T-cell (primary cell): ENCODE measurements at regions not wholly inside any gene's neighbourhood (a gene's known extent, or its start where the extent isn't known, plus 50 kb on each side); places are given as distances from the start of the nearest gene placed in this dataset.

ENCODE experiments used
- ATAC-seq, 4 experiments: fragments of 200-7000 bp in 3 of 4; fragments of 150-1000 bp in 1 of 4; cut with Tn5 transposase; replicated peaks in 1 of 4; 1 replicate in 3 of 4; 2 replicates in 1 of 4; pipeline ENCODE4 v1.10.0; 2021; ENCODE audit warnings: moderate library complexity in 3 of 4, mild to moderate bottlenecking in 2 of 4, moderate number of reproducible peaks in 1 of 4
- CTCF ChIA-PET, 2 donors: fragments of 300-600 bp; sonication (Branson Sonifier 250); formaldehyde crosslinking; loops; one replicate each; lab custom pipeline; 2022; ENCODE audit warnings: antibody characterized with exemption in 2 of 2; lab: Charles Lee
- POLR2A ChIA-PET, 2 donors: fragments of 300-600 bp; sonication (Branson Sonifier 250); formaldehyde crosslinking; loops; one replicate each; lab custom pipeline; 2022; ENCODE audit warnings: antibody characterized with exemption in 2 of 2; lab: Charles Lee
- DNase-seq, 35 experiments: peaks; one replicate each; pipeline versions ENCODE4 v3.0.0 to v3.0.0-alpha.2; 2013 to 2023
- H3K27ac ChIP-seq: one replicate; pipeline ENCODE4 v1.5.1; 2013; ENCODE audit warnings: low read length
- H3K27me3 ChIP-seq, 2 experiments: replicated peaks in 1 of 2; 1 replicate in 1 of 2; 2 replicates in 1 of 2; pipeline versions ENCODE4 v1.6.1 to v1.7.0; 2013; ENCODE audit warnings: low read length in 1 of 2, mixed read lengths in 1 of 2; ENCODE audit not compliant: control insufficient read depth in 2 of 2, insufficient read depth in 2 of 2; ENCODE audit errors: extremely low read depth in 1 of 2
- H3K36me3 ChIP-seq, 2 donors: 1 replicate in 1 of 2; 2 replicates in 1 of 2; pipeline versions ENCODE4 v1.6.1 to v1.7.0; 2013; ENCODE audit warnings: low read length in 1 of 2; ENCODE audit not compliant: control insufficient read depth in 2 of 2, insufficient read depth in 1 of 2; ENCODE audit errors: extremely low read depth in 1 of 2
- H3K4me1 ChIP-seq, 2 experiments: 1 replicate in 1 of 2; 2 replicates in 1 of 2; pipeline versions ENCODE4 v1.6.1 to v1.7.0; 2013; ENCODE audit warnings: low read length in 2 of 2, mixed read lengths in 1 of 2; ENCODE audit not compliant: insufficient read depth in 2 of 2, control insufficient read depth in 1 of 2; ENCODE audit errors: extremely low read depth in 1 of 2
- H3K4me3 ChIP-seq, 2 donors: 1 replicate in 1 of 2; 2 replicates in 1 of 2; pipeline versions ENCODE4 v1.5.1 to v1.7.0; 2013; ENCODE audit warnings: mild to moderate bottlenecking in 2 of 2, low read length in 1 of 2, moderate library complexity in 1 of 2; ENCODE audit not compliant: control insufficient read depth in 1 of 2; ENCODE audit errors: extremely low read depth in 1 of 2
- H3K9me3 ChIP-seq: 2 replicates; pipeline ENCODE4 v1.7.0; 2013
- H3K27ac Mint-ChIP-seq, 2 donors: one replicate each; pipeline ENCODE4 v1.8.0; 2020 to 2021; ENCODE audit warnings: mild to moderate bottlenecking in 2 of 2, mixed read lengths in 2 of 2
- H3K27me3 Mint-ChIP-seq, 2 donors: one replicate each; pipeline ENCODE4 v1.8.0; 2021 to 2022; ENCODE audit warnings: mixed read lengths in 2 of 2
- H3K36me3 Mint-ChIP-seq: one replicate; pipeline ENCODE4 v1.8.0; 2021; ENCODE audit warnings: mixed read lengths
- H3K4me1 Mint-ChIP-seq, 3 donors: one replicate each; pipeline ENCODE4 v1.8.0; 2020 to 2022; ENCODE audit warnings: mixed read lengths in 3 of 3, mild to moderate bottlenecking in 1 of 3
- H3K4me3 Mint-ChIP-seq, 3 donors: one replicate each; pipeline ENCODE4 v1.8.0; 2020 to 2022; ENCODE audit warnings: mild to moderate bottlenecking in 3 of 3, mixed read lengths in 3 of 3, moderate library complexity in 3 of 3
- H3K9me3 Mint-ChIP-seq, 3 donors: one replicate each; pipeline ENCODE4 v1.8.0; 2020 to 2022; ENCODE audit warnings: mixed read lengths in 3 of 3
- WGBS: methylation state at CpG from one replicate; pipeline ENCODE4 v1.1.5; 2013; ENCODE audit warnings: missing lambda C conversion rate; ENCODE audit not compliant: insufficient coverage; 5-methylcytosine and 5-hydroxymethylcytosine counted together

DNA sequence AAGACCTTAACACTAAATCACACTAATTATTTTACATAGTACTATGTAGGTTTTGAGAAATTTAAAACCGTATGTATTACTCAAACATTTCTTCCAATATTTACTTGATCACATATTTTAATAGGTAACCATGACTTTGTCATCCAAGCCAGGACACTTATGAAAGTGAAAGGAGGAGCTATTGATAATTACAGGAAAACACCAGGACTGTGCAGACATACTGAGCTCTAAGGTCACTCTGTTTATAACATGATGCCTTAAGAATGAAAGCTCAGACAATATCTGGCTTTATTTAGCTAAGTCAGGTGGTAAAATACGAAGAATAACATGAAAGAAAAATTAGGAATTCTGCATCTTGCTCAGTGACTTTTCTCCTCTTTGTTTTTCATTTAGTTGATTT, 216.0 kb upstream of the NANOGP8 start:
- Histone ChIP-seq H3K4me1 (no peaks in the 10 kb centered on the region), H3K4me3 (no peak overlapping the region), H3K27ac (no peak overlapping the region), H3K36me3 (no peaks in the 10 kb centered on the region), H3K27me3 (no peaks in the 10 kb centered on the region), H3K9me3 (no peaks in the 10 kb centered on the region)
- ATAC-seq (no peak), DNase-seq (no peak)
- H3K4me3 Mint-ChIP-seq, result no peak overlapping the region
- H3K27ac Mint-ChIP-seq, result no peak overlapping the region
- no peaks in the 10 kb centered on the region for H3K36me3 Mint-ChIP-seq
- no peaks in the 10 kb centered on the region for H3K27me3 Mint-ChIP-seq
- H3K9me3 Mint-ChIP-seq, result no peaks in the 10 kb centered on the region
- no peaks in the 10 kb centered on the region for H3K4me1 Mint-ChIP-seq
- POLR2A ChIA-PET, result no interaction called here
- CTCF ChIA-PET, result no interaction called here
- WGBS, result no CpG with 5 or more reads among the region's 2 CpGs

DNA sequence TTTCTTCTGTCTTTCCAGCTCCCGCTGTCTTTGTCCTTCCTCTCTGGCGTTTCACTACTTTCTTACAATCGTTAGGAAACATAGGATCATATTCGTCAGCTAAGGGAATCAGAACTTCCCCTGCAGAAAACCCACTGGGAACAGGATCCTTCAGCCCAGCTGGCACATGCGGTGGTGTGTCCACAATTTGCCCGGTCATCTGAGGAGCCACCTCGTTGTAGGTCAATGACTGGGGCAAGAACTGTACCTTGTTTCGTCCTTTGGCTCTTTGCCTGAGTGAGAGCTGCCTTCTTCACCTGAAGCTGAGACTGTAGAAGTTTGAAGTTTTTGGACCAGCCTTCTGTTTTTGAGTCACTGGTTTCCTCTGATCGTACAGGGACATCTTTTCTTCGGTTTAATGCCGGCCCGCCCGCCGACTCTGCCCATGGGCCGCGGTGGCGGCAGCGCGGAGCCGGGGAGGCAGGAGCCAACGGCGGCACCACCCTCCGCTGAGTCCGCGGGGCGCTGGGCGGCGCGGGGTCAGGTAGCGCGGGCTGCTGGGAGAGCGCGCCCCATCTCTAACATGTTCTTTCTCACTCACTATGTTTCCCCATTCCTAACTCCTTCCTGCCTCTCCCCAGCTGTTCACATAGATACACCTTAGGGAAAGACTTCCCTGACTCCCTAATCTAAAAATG, 214.1 kb upstream of the NANOGP8 start:
- no peak overlapping the region for H3K27ac Mint-ChIP-seq
- 95% methylated on average over 33 of the region's 33 CpGs for WGBS
- ATAC-seq (no peak), DNase-seq (no peak)
- no peak overlapping the region for H3K4me3 Mint-ChIP-seq
- H3K27ac ChIP-seq, result no peak overlapping the region
- no peaks in the 10 kb centered on the region for H3K36me3 ChIP-seq
- H3K36me3 Mint-ChIP-seq, result no peaks in the 10 kb centered on the region
- no peaks in the 10 kb centered on the region for H3K4me1 Mint-ChIP-seq
- CTCF ChIA-PET, result no interaction called here
- H3K4me3 ChIP-seq, result no peak overlapping the region
- POLR2A ChIA-PET, result no interaction called here
- H3K4me1 ChIP-seq, result no peaks in the 10 kb centered on the region
- no peaks in the 10 kb centered on the region for H3K27me3 Mint-ChIP-seq
- H3K9me3 Mint-ChIP-seq, result no peaks in the 10 kb centered on the region
- H3K27me3 ChIP-seq, result no peaks in the 10 kb centered on the region
- H3K9me3 ChIP-seq, result no peaks in the 10 kb centered on the region

DNA sequence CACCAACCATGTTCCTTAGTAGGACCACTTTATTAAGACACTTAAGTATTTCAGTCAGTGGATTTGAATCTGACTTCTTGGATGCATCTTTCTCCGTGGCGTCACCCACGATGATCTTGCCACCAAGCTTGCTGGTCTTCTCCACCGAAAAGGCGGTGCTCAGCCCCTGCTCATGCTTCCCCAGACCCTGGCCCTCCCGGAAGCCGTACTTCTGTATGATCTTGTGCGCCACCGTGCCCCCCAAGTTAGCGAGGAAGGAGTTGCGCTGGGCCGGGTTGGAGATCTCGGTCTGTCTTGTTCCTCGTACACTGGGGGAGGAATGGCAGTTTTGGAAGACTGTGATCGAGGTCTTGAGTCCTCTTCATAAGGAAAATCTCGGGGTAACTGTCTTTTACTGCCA, 213.4 kb upstream of the NANOGP8 start:
- H3K36me3 Mint-ChIP-seq, result no peaks in the 10 kb centered on the region
- Histone ChIP-seq H3K4me3 (no peak overlapping the region), H3K9me3 (no peaks in the 10 kb centered on the region), H3K4me1 (no peaks in the 10 kb centered on the region), H3K27ac (no peak overlapping the region), H3K36me3 (no peaks in the 10 kb centered on the region), H3K27me3 (no peaks in the 10 kb centered on the region)
- 99% methylated on average over 14 of the region's 16 CpGs for WGBS
- no peak for ATAC-seq
- H3K4me1 Mint-ChIP-seq, result no peaks in the 10 kb centered on the region
- POLR2A ChIA-PET, result no interaction called here
- CTCF ChIA-PET, result no interaction called here
- H3K27ac Mint-ChIP-seq, result no peak overlapping the region
- no peaks in the 10 kb centered on the region for H3K9me3 Mint-ChIP-seq
- H3K27me3 Mint-ChIP-seq, result no peaks in the 10 kb centered on the region
- no peak for DNase-seq
- no peak overlapping the region for H3K4me3 Mint-ChIP-seq

DNA sequence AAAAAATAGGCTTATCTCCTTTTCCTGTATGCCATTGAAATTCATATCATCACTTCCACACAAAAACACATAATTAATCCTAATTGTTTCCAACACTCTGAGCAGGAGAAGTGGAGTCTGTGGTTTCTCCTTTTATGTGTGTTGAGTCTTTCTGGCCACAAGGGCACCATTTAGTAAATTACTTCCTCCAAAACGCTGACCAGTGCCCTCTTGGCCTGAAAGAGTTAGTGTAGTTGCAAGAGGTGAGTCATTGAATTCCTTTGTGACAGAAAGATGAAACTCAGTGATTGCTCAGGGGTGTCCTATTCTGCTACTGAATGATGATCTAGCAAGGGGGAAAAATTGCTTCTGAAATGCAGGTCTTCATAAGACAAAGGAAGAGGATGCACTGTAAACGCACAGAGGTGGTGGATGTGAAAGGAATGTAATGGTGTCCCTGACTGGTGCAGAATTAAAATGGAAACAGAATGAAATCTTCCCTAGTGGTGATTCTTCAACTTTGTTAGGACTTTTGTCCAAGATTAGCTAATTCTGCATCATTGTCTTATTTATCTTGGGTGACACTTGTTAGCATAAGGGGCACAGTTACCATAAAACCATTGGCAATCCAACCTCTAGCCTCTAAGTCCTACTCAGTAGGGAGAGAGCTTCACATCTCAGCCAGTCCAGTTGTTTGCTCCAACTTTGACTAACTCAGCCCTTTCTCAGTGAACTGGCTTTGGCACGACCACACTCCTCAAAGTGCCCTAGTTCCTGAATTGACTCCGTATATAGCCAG, 208.4 kb upstream of the NANOGP8 start:
- ATAC-seq, result no peak
- no peak overlapping the region for H3K27ac Mint-ChIP-seq
- CTCF ChIA-PET, result no interaction called here

DNA sequence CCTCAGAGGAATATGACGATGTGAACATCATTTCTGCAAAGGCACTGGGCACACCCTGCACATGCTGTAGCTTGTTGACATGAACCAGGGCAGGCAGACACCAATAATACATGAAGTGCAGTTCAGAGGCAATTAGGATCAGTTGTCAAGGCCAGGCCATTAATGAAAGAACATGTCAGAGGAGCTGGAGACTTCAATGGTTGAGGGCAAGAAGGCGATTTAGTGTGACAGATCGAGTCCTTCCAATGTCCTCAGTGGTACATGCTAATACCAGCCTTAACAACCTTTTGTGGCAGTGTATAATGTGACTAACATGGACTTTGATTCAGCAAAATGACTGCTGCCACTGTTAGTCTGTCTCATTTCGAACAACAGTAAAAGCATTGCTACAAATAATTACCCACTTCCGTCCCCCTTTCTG, 205.2 kb upstream of the NANOGP8 start:
- DNase-seq (no peak), ATAC-seq (no peak)
- no peaks in the 10 kb centered on the region for H3K4me1 ChIP-seq
- Mint-ChIP-seq H3K4me3 (no peak overlapping the region), H3K27me3 (no peaks in the 10 kb centered on the region), H3K27ac (no peak overlapping the region), H3K36me3 (no peaks in the 10 kb centered on the region), H3K4me1 (no peaks in the 10 kb centered on the region), H3K9me3 (peaks cover 0 to 2% (median 0%) of the 10 kb centered on the region in 3 donors)
- no peaks in the 10 kb centered on the region for H3K36me3 ChIP-seq
- POLR2A ChIA-PET, result no interaction called here
- WGBS, result 100% methylated on average over 1 of the region's 5 CpGs
- CTCF ChIA-PET, result no interaction called here
- H3K9me3 ChIP-seq, result no peaks in the 10 kb centered on the region
- no peak overlapping the region for H3K27ac ChIP-seq
- H3K27me3 ChIP-seq, result no peaks in the 10 kb centered on the region
- H3K4me3 ChIP-seq, result no peak overlapping the region

More for the DNA sequence above, 208.4 kb upstream of the NANOGP8 start:
- Histone ChIP-seq H3K27me3 (no peaks in the 10 kb centered on the region), H3K4me3 (no peak overlapping the region), H3K36me3 (no peaks in the 10 kb centered on the region), H3K27ac (no peak overlapping the region), H3K4me1 (no peaks in the 10 kb centered on the region), H3K9me3 (no peaks in the 10 kb centered on the region)
- Mint-ChIP-seq H3K4me1 (no peaks in the 10 kb centered on the region), H3K36me3 (no peaks in the 10 kb centered on the region), H3K4me3 (no peak overlapping the region), H3K9me3 (no peaks in the 10 kb centered on the region), H3K27me3 (no peaks in the 10 kb centered on the region)
- DNase-seq, result no peak
- WGBS, result 69% methylated on average over 3 of the region's 4 CpGs
- POLR2A ChIA-PET, result no interaction called here

DNA sequence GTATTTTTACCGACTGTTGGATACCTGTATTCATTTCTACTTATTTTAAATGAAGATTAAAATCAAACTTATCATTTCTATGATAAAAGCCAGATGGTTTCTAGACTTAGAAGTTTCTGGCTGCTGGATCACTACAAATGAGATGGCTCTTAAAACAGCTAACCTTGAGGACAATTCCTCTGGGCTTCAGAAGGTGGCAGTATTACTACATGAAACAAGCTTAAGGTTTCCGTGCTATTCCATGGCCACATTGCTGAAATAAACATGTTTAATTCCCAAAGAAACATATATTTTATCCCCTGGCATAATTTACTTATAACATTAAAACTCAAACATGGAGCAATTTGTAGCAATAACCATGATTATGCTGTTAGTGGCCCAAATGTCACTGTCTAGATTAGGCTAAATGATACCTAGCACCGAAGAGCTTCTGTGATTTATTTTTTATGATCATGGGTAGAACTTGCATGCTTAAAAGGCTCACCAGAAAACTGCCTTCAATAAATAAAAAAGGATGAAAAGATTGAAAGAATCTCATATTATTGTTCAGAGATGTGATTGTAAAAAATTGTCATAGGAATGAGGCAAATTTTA, 204.0 kb upstream of the NANOGP8 start:
- CTCF ChIA-PET, result interaction anchor here in 1 of 2 donors (1.4 kb wide), 1 partner anchor 155 kb away, joined by 8 read pairs; no protein-coding TSS in a partner anchor

More for the DNA sequence above, 204.0 kb upstream of the NANOGP8 start:
- no peaks in the 10 kb centered on the region for H3K9me3 ChIP-seq
- WGBS, result no CpG with 5 or more reads among the region's 3 CpGs
- H3K36me3 ChIP-seq, result no peaks in the 10 kb centered on the region
- no peak overlapping the region for H3K4me3 ChIP-seq
- no peaks in the 10 kb centered on the region for H3K36me3 Mint-ChIP-seq
- H3K27me3 ChIP-seq, result no peaks in the 10 kb centered on the region
- no peak overlapping the region for H3K27ac Mint-ChIP-seq
- H3K4me1 ChIP-seq, result no peaks in the 10 kb centered on the region
- H3K9me3 Mint-ChIP-seq, result peaks cover 0 to 3% (median 0%) of the 10 kb centered on the region in 3 donors
- H3K27me3 Mint-ChIP-seq, result no peaks in the 10 kb centered on the region
- POLR2A ChIA-PET, result no interaction called here
- H3K27ac ChIP-seq, result no peak overlapping the region
- no peaks in the 10 kb centered on the region for H3K4me1 Mint-ChIP-seq
- peak in 1 of 35 experiments; percentile 18 for DNase-seq
- no peak overlapping the region for H3K4me3 Mint-ChIP-seq
- ATAC-seq, result no peak
